ENCODE measurements at regions not wholly inside any gene's neighbourhood (a gene's known extent, or its start where the extent isn't known, plus 50 kb on each side); places are given as distances from the start of the nearest gene placed in this dataset.

GRCh38 chr6:168883410-168884049 is 370.1 kb downstream of the THBS2 start:
- H2BK20ac ChIP-seq (ENCODE audit: low read depth, low read length), result no peak overlapping the region
- H3K27me3 ChIP-seq (ENCODE audit: control insufficient read depth, insufficient read depth, low read length), result no peaks in the 10 kb centered on the region; the same call in 1 of the 2 replicates
- H3K4me2 ChIP-seq (ENCODE audit: low read depth, low read length), result no peak overlapping the region
- no peaks in the 10 kb centered on the region for H3K36me3 ChIP-seq (ENCODE audit: control insufficient read depth, insufficient read depth, low read length)
- no peak for TF ChIP-seq NFE2L2 (IDR thresholded peaks at IDR 0.05; ENCODE audit: low read depth, low read length)
- no peak for TF ChIP-seq MXI1 (IDR thresholded peaks at IDR 0.05; ENCODE audit: borderline replicate concordance, low read depth, low read length)
- TF ChIP-seq RFX5 (IDR thresholded peaks at IDR 0.05; ENCODE audit: low read depth, low read length), result no peak
- TF ChIP-seq RCOR1 (IDR thresholded peaks at IDR 0.05; ENCODE audit: insufficient replicate concordance, low read length), result no peak
- no peak for TF ChIP-seq BHLHE40 (IDR thresholded peaks at IDR 0.05; ENCODE audit: low read depth, low read length)
- TF ChIP-seq FOS (IDR thresholded peaks at IDR 0.05; ENCODE audit: low read depth, low read length), result no peak
- no peak for TF ChIP-seq CTCF (conservative IDR thresholded peaks at IDR 0.05; ENCODE audit: low read depth, low read length)
- TF ChIP-seq MAFK (IDR thresholded peaks at IDR 0.05; ENCODE audit: low read depth, low read length), result no peak
- TF ChIP-seq MAZ (IDR thresholded peaks at IDR 0.05; ENCODE audit: borderline replicate concordance, low read depth, low read length), result no peak
- no peak for TF ChIP-seq CHD1 (IDR thresholded peaks at IDR 0.05; ENCODE audit: low read depth, low read length)
- no peak for TF ChIP-seq RAD21 (IDR thresholded peaks at IDR 0.05; ENCODE audit: low read length)
- TF ChIP-seq CEBPB (IDR thresholded peaks at IDR 0.05; ENCODE audit: low read depth, low read length), result no peak
- TF ChIP-seq POLR2A (IDR thresholded peaks at IDR 0.05; ENCODE audit: low read depth, low read length), result no peak
- no peak overlapping the region for H2AFZ ChIP-seq (replicated peaks; ENCODE audit: low read length, poor library complexity)
- no peak for ATAC-seq (ENCODE audit: low read depth)
- H3K9ac ChIP-seq (ENCODE audit: low read depth, low read length), result no peak overlapping the region
- no peak overlapping the region for H3K23ac ChIP-seq (ENCODE audit: low read depth, low read length)
- no peak overlapping the region for H2AK9ac ChIP-seq (replicated peaks; ENCODE audit: low read depth, low read length, poor library complexity)
- ChIA-PET POLR2A (ENCODE audit: unreplicated experiment) (no interaction called here), CTCF (no interaction called here)
- H4K5ac ChIP-seq (ENCODE audit: low read depth, low read length), result no peak overlapping the region
- dilution Hi-C loops (cut with HindIII; ENCODE audit: low sequenced_read_pairs, unreplicated experiment) (no loop called here), intact Hi-C loops (cut with micrococcal nuclease) (loop anchor here (1.0 to 10.0 kb wide), 3 partner anchors 733 to 975 kb away; no protein-coding TSS in a partner anchor), in situ Hi-C loops (cut with MboI; ENCODE audit: low sequenced_read_pairs) (loop anchor here (25.0 kb wide), 1 partner anchor 971 kb away; no protein-coding TSS in a partner anchor)
- H3K9me3 ChIP-seq (ENCODE audit: control insufficient read depth, insufficient read depth, low read length), result no peaks in the 10 kb centered on the region
- H4K91ac ChIP-seq (ENCODE audit: insufficient read depth, low read depth, low read length), result no peak overlapping the region
- no peak overlapping the region for H3K56ac ChIP-seq (ENCODE audit: extremely low read depth, insufficient read depth, low read length)
- no peak overlapping the region for H3K4me3 ChIP-seq (ENCODE audit: insufficient read depth, low read depth, low read length)
- no peak overlapping the region for H4K8ac ChIP-seq (ENCODE audit: low read depth in 2 of 2, low read length in 2 of 2)
- H3K18ac ChIP-seq (ENCODE audit: low read depth, low read length), result no peak overlapping the region
- 83% methylated on average over 5 of the region's 13 CpGs; no CpG with 5 or more reads in 1 of the 2 experiments for WGBS, 2 experiments (ENCODE audit: extremely low coverage in 2 of 2, insufficient read length in 1 of 2)
- DNase-seq, result no peak
- H3K9me1 ChIP-seq (ENCODE audit: insufficient read depth, low read length), result no peaks in the 10 kb centered on the region
- no peak overlapping the region for H2BK120ac ChIP-seq (ENCODE audit: low read depth, low read length)
- no peak overlapping the region for H3K14ac ChIP-seq (replicated peaks; ENCODE audit: low read depth, low read length)
- no peak overlapping the region for H3K27ac ChIP-seq (ENCODE audit: insufficient read depth, low read length)
- no peaks in the 10 kb centered on the region for H3K79me1 ChIP-seq (ENCODE audit: low read depth in 1 of 2, low read length in 2 of 2)
- no peaks in the 10 kb centered on the region for H4K20me1 ChIP-seq (ENCODE audit: insufficient read depth, low read length)
- H2BK5ac ChIP-seq (ENCODE audit: low read depth, low read length, poor library complexity, severe bottlenecking), result no peak overlapping the region
- H2BK15ac ChIP-seq (ENCODE audit: low read depth, low read length), result no peak overlapping the region
- no peak overlapping the region for H2AK5ac ChIP-seq (ENCODE audit: low read depth, low read length)
- no peaks in the 10 kb centered on the region for H3K4me1 ChIP-seq (ENCODE audit: control insufficient read depth, insufficient read depth, low read length)
- no peak overlapping the region for H3K4ac ChIP-seq (ENCODE audit: low read depth, low read length)
- no TSS peak for BruUV-seq (replicated peaks)
